ENCODE measurements at regions not wholly inside any gene's neighbourhood (a gene's known extent, or its start where the extent isn't known, plus 50 kb on each side); places are given as distances from the start of the nearest gene placed in this dataset.
"Not testable (repeated sequence)": the region's sequence is repeated elsewhere in the genome, so short reads cannot be mapped to it uniquely, and the experiment has no call there.

GRCh38 chr1:95668165-95668564 lies 434.2 kb downstream of the RWDD3 start:
- 91% methylated on average over 3 of the region's 3 CpGs for WGBS
- H3K27me3 ChIP-seq (ENCODE audit: insufficient read depth, low read length): no peaks in the 10 kb centered on the region
- no peaks in the 10 kb centered on the region for H3K4me1 ChIP-seq (ENCODE audit: insufficient read depth, low read length)
- H3K36me3 ChIP-seq (ENCODE audit: insufficient read depth, low read length): no peaks in the 10 kb centered on the region
- 0 out of 2 replicates have a peak, but pooled peaks cover under 1% of the 10 kb centered on the region for H3K9me3 ChIP-seq (ENCODE audit: insufficient read depth, low read depth, low read length)
- no peak overlapping the region for H3K9ac ChIP-seq (ENCODE audit: low read depth, low read length)
- no peak overlapping the region for H3K27ac ChIP-seq (ENCODE audit: low read depth, low read length)
- no peak overlapping the region for H3K4me3 ChIP-seq (ENCODE audit: low read length)

GRCh38 chr1:95669638-95670037 lies 435.6 kb downstream of the RWDD3 start:
- not testable (repeated sequence) for H3K9me3 ChIP-seq (ENCODE audit: insufficient read depth, low read depth, low read length); H3K36me3 ChIP-seq (ENCODE audit: insufficient read depth, low read length); H3K27ac ChIP-seq (ENCODE audit: low read depth, low read length); H3K27me3 ChIP-seq (ENCODE audit: insufficient read depth, low read length); H3K9ac ChIP-seq (ENCODE audit: low read depth, low read length); H3K4me1 ChIP-seq (ENCODE audit: insufficient read depth, low read length); H3K4me3 ChIP-seq (ENCODE audit: low read length)
- 95% methylated on average over 29 of the region's 29 CpGs for WGBS

- Histone ChIP-seq H3K27me3 (ENCODE audit: insufficient read depth, low read length) (no peaks in the 10 kb centered on the region), H3K27ac (ENCODE audit: low read depth, low read length) (no peak overlapping the region), H3K9ac (ENCODE audit: low read depth, low read length) (no peak overlapping the region), H3K4me3 (ENCODE audit: low read length) (no peak overlapping the region), H3K36me3 (ENCODE audit: insufficient read depth, low read length) (no peaks in the 10 kb centered on the region), H3K9me3 (ENCODE audit: insufficient read depth, low read depth, low read length) (no peaks in the 10 kb centered on the region), H3K4me1 (ENCODE audit: insufficient read depth, low read length) (no peaks in the 10 kb centered on the region)
- WGBS: 100% methylated on average over 1 of the region's 1 CpG
Observed at GRCh38 chr1:95671098-95671497, 437.1 kb downstream of the RWDD3 start.

GRCh38 chr1:95679262-95679661 lies 445.3 kb downstream of the RWDD3 start:
- 95% methylated on average over 5 of the region's 5 CpGs for WGBS
- no peaks in the 10 kb centered on the region for H3K36me3 ChIP-seq (ENCODE audit: insufficient read depth, low read length)

GRCh38 chr1:95685081-95685480 lies 451.1 kb downstream of the RWDD3 start:
- H3K27ac ChIP-seq (ENCODE audit: low read depth, low read length): no peak overlapping the region
- no peaks in the 10 kb centered on the region for H3K36me3 ChIP-seq (ENCODE audit: insufficient read depth, low read length)
- H3K9me3 ChIP-seq (ENCODE audit: insufficient read depth, low read depth, low read length): no peaks in the 10 kb centered on the region
- 50% methylated on average over 1 of the region's 2 CpGs for WGBS
- no peaks in the 10 kb centered on the region for H3K27me3 ChIP-seq (ENCODE audit: insufficient read depth, low read length)
- H3K4me3 ChIP-seq (ENCODE audit: low read length): no peak overlapping the region
- H3K9ac ChIP-seq (ENCODE audit: low read depth, low read length): no peak overlapping the region
- peaks cover 7% of the 10 kb centered on the region; the same call in 1 of the 2 replicates for H3K4me1 ChIP-seq (ENCODE audit: insufficient read depth, low read length)

More at GRCh38 chr1:95679262-95679661, 445.3 kb downstream of the RWDD3 start:
- H3K27me3 ChIP-seq (ENCODE audit: insufficient read depth, low read length): no peaks in the 10 kb centered on the region
- no peak overlapping the region for H3K4me3 ChIP-seq (ENCODE audit: low read length)
- no peaks in the 10 kb centered on the region for H3K4me1 ChIP-seq (ENCODE audit: insufficient read depth, low read length)
- H3K27ac ChIP-seq (ENCODE audit: low read depth, low read length): no peak overlapping the region
- no peak overlapping the region for H3K9ac ChIP-seq (ENCODE audit: low read depth, low read length)
- H3K9me3 ChIP-seq (ENCODE audit: insufficient read depth, low read depth, low read length): no peaks in the 10 kb centered on the region

- no peak overlapping the region for H3K4me3 ChIP-seq (ENCODE audit: low read length)
- no peak overlapping the region for H3K9ac ChIP-seq (ENCODE audit: low read depth, low read length)
- no peaks in the 10 kb centered on the region for H3K27me3 ChIP-seq (ENCODE audit: insufficient read depth, low read length)
- H3K27ac ChIP-seq (ENCODE audit: low read depth, low read length): no peak overlapping the region
- no peaks in the 10 kb centered on the region for H3K36me3 ChIP-seq (ENCODE audit: insufficient read depth, low read length)
- H3K9me3 ChIP-seq (ENCODE audit: insufficient read depth, low read depth, low read length): no peaks in the 10 kb centered on the region
- H3K4me1 ChIP-seq (ENCODE audit: insufficient read depth, low read length): peaks cover 7% of the 10 kb centered on the region; the same call in 1 of the 2 replicates
Observed at GRCh38 chr1:95686217-95686616, 452.2 kb downstream of the RWDD3 start.

GRCh38 chr1:95699149-95699953 lies 465.3 kb downstream of the RWDD3 start:
- H3K36me3 ChIP-seq (ENCODE audit: insufficient read depth, low read length): no peaks in the 10 kb centered on the region
- H3K9me3 ChIP-seq (ENCODE audit: insufficient read depth, low read depth, low read length): peaks cover 18% of the 10 kb centered on the region
- H3K27me3 ChIP-seq (ENCODE audit: insufficient read depth, low read length): no peaks in the 10 kb centered on the region
- no peak overlapping the region for H3K27ac ChIP-seq (ENCODE audit: low read depth, low read length)
- no peak overlapping the region for H3K4me3 ChIP-seq (ENCODE audit: low read length)
- peaks cover 4% of the 10 kb centered on the region; the same call in 1 of the 2 replicates for H3K4me1 ChIP-seq (ENCODE audit: insufficient read depth, low read length)
- WGBS: 100% methylated on average over 2 of the region's 3 CpGs
- H3K9ac ChIP-seq (ENCODE audit: low read depth, low read length): no peak overlapping the region

- WGBS: 94% methylated on average over 4 of the region's 4 CpGs
- Histone ChIP-seq H3K27ac (ENCODE audit: low read depth, low read length) (no peak overlapping the region), H3K4me1 (ENCODE audit: insufficient read depth, low read length) (peaks cover 4% of the 10 kb centered on the region; the same call in 1 of the 2 replicates), H3K4me3 (ENCODE audit: low read length) (no peak overlapping the region), H3K9me3 (ENCODE audit: insufficient read depth, low read depth, low read length) (peaks cover 20% of the 10 kb centered on the region), H3K27me3 (ENCODE audit: insufficient read depth, low read length) (no peaks in the 10 kb centered on the region), H3K36me3 (ENCODE audit: insufficient read depth, low read length) (no peaks in the 10 kb centered on the region), H3K9ac (ENCODE audit: low read depth, low read length) (no peak overlapping the region)
Observed at GRCh38 chr1:95701450-95702173, 467.6 kb downstream of the RWDD3 start.

GRCh38 chr1:95703046-95703445 lies 469.0 kb downstream of the RWDD3 start:
- Histone ChIP-seq H3K9ac (ENCODE audit: low read depth, low read length) (no peak overlapping the region), H3K27me3 (ENCODE audit: insufficient read depth, low read length) (no peaks in the 10 kb centered on the region), H3K36me3 (ENCODE audit: insufficient read depth, low read length) (no peaks in the 10 kb centered on the region), H3K9me3 (ENCODE audit: insufficient read depth, low read depth, low read length) (peaks cover 20% of the 10 kb centered on the region), H3K27ac (ENCODE audit: low read depth, low read length) (no peak overlapping the region), H3K4me1 (ENCODE audit: insufficient read depth, low read length) (peaks cover 4% of the 10 kb centered on the region; the same call in 1 of the 2 replicates), H3K4me3 (ENCODE audit: low read length) (no peak overlapping the region)

GRCh38 chr1:95716097-95716496 lies 482.1 kb downstream of the RWDD3 start:
- no peak overlapping the region for H3K9ac ChIP-seq (ENCODE audit: low read depth, low read length)
- H3K27ac ChIP-seq (ENCODE audit: low read depth, low read length): no peak overlapping the region
- H3K4me3 ChIP-seq (ENCODE audit: low read length): no peak overlapping the region
- H3K36me3 ChIP-seq (ENCODE audit: insufficient read depth, low read length): no peaks in the 10 kb centered on the region
- H3K27me3 ChIP-seq (ENCODE audit: insufficient read depth, low read length): no peaks in the 10 kb centered on the region
- no peaks in the 10 kb centered on the region for H3K9me3 ChIP-seq (ENCODE audit: insufficient read depth, low read depth, low read length)
- WGBS: 95% methylated on average over 1 of the region's 3 CpGs
- H3K4me1 ChIP-seq (ENCODE audit: insufficient read depth, low read length): no peaks in the 10 kb centered on the region

- no peak overlapping the region for H3K4me3 ChIP-seq (ENCODE audit: low read length)
- H3K36me3 ChIP-seq (ENCODE audit: insufficient read depth, low read length): no peaks in the 10 kb centered on the region
- H3K27ac ChIP-seq (ENCODE audit: low read depth, low read length): no peak overlapping the region
- H3K4me1 ChIP-seq (ENCODE audit: insufficient read depth, low read length): no peaks in the 10 kb centered on the region
- 98% methylated on average over 5 of the region's 5 CpGs for whole genome bisulfite sequencing
- no peaks in the 10 kb centered on the region for H3K9me3 ChIP-seq (ENCODE audit: insufficient read depth, low read depth, low read length)
- H3K27me3 ChIP-seq (ENCODE audit: insufficient read depth, low read length): no peaks in the 10 kb centered on the region
- no peak overlapping the region for H3K9ac ChIP-seq (ENCODE audit: low read depth, low read length)
Observed at GRCh38 chr1:95716550-95716949, 482.5 kb downstream of the RWDD3 start.
